GM12878 (cell line): ENCODE measurements at regions not wholly inside any gene's neighbourhood (a gene's known extent, or its start where the extent isn't known, plus 50 kb on each side); places are given as distances from the start of the nearest gene placed in this dataset.

Experiments used
- ATAC-seq: fragments of 200-7000 bp; cut with Tn5 transposase; 3 replicates; pipeline ENCODE4 v1.9.1; 2020; ENCODE audit warnings: mild to moderate bottlenecking, moderate library complexity
- BruUV-seq: library from RNA; stranded (reverse); fragments of 400-500 nt; replicated peaks from 2 replicates; lab custom pipeline; 2021; lab: Mats Ljungman, UMichigan
- CTCF ChIA-PET: fragments of 300-600 bp; sonication (Branson Sonifier 250); formaldehyde crosslinking; extraction: SDS; loops from one replicate; lab custom pipeline; 2021; ENCODE audit warnings: inconsistent platforms; lab: Yijun Ruan, JAX
- POLR2A ChIA-PET: fragments of 350-600 bp; formaldehyde crosslinking; extraction: SDS; loops from one replicate; lab custom pipeline; 2021; ENCODE audit warnings: inconsistent platforms; lab: Charles Lee
- RAD21 ChIA-PET: fragments of 300-600 bp; sonication (Branson Sonifier 250); formaldehyde crosslinking; loops from one replicate; lab custom pipeline; 2023; ENCODE audit warnings: antibody characterized with exemption; ENCODE audit not compliant: unreplicated experiment; lab: Charles Lee
- SMC1A ChIA-PET: fragments of 300-600 bp; sonication (Branson Sonifier 250); formaldehyde crosslinking; loops from one replicate; lab custom pipeline; 2023; ENCODE audit not compliant: unreplicated experiment, uncharacterized antibody; lab: Charles Lee
- DNase-seq: peaks from one replicate; pipeline ENCODE4 v3.0.0-alpha.2; 2011; ENCODE audit warnings: low read depth, low spot score
- FAIRE-seq: peaks from 3 replicates; lab custom pipeline; 2011; peaks lifted over from hg19 to GRCh38; lab: Jason Lieb, UNC
- H2AFZ ChIP-seq: 2 replicates; pipeline ENCODE4 v1.6.0; 2011; ENCODE audit warnings: low read depth, low read length, control low read depth; ENCODE audit not compliant: control insufficient read depth
- H3K27ac ChIP-seq: 2 replicates; pipeline ENCODE4 v1.5.1; 2011; ENCODE audit warnings: control low read depth; ENCODE audit not compliant: control insufficient read depth, insufficient read depth
- H3K27me3 ChIP-seq, 2 experiments: replicated peaks in 1 of 2; 2 replicates each; pipeline versions ENCODE4 v1.6.0 to v1.6.1; 2011; ENCODE audit warnings: low read length in 1 of 2; ENCODE audit not compliant: control insufficient read depth in 2 of 2, insufficient read depth in 2 of 2
- H3K36me3 ChIP-seq, 2 experiments: 2 replicates each; pipeline ENCODE4 v1.5.1; 2011; ENCODE audit warnings: low read length in 1 of 2; ENCODE audit not compliant: control insufficient read depth in 2 of 2, insufficient read depth in 2 of 2
- H3K4me1 ChIP-seq: 2 replicates; pipeline ENCODE4 v1.6.1; 2011; ENCODE audit warnings: mild to moderate bottlenecking, low read length, moderate library complexity, mixed read lengths; ENCODE audit not compliant: control insufficient read depth, insufficient read depth
- H3K4me2 ChIP-seq: 2 replicates; pipeline ENCODE4 v1.6.0; 2011; ENCODE audit warnings: control low read depth; ENCODE audit not compliant: control insufficient read depth, insufficient read depth
- H3K4me3 ChIP-seq: fragments of 200-600 bp; sonication (generic); 2 replicates; pipeline ENCODE4 v1.5.1; 2016
- H3K79me2 ChIP-seq: 2 replicates; pipeline ENCODE4 v1.6.0; 2011; ENCODE audit warnings: low read length; ENCODE audit not compliant: control insufficient read depth, insufficient read depth
- H3K9ac ChIP-seq: 2 replicates; pipeline ENCODE4 v1.8.0; 2011; ENCODE audit warnings: low read length, control low read depth, mixed read lengths; ENCODE audit not compliant: control insufficient read depth, insufficient read depth
- H3K9me3 ChIP-seq: replicated peaks from 3 replicates; pipeline ENCODE4 v1.5.1; 2011; ENCODE audit warnings: mild to moderate bottlenecking, low read length; ENCODE audit not compliant: control insufficient read depth, insufficient read depth
- H4K20me1 ChIP-seq: 2 replicates; pipeline ENCODE4 v1.6.0; 2011; ENCODE audit not compliant: control insufficient read depth, insufficient read depth
- CBX5 ChIP-seq: sonication (generic); IDR thresholded peaks from 2 replicates; pipeline ENCODE4 v1.6.1; 2016; ENCODE audit warnings: low read depth, moderate library complexity, mild to moderate bottlenecking, inconsistent platforms
- SREBF2 ChIP-seq: IDR thresholded peaks from 2 replicates; pipeline ENCODE4 v1.6.1; 2012; ENCODE audit warnings: mild to moderate bottlenecking, low read length
- WGBS: methylation state at CpG from one replicate; pipeline ENCODE4 v1.1.6; 2016; ENCODE audit warnings: low lambda C conversion rate; ENCODE audit not compliant: insufficient replicate concordance, insufficient coverage; ENCODE audit errors: missing lambda C conversion rate; 5-methylcytosine and 5-hydroxymethylcytosine counted together
- in situ Hi-C: fragments of 300-500 bp; cut with MboI; formaldehyde crosslinking; loops from 9 replicates; pipeline ENCODE4 v1.14.3; 2018; ENCODE audit warnings: mixed read lengths
- intact Hi-C: fragments of 100-400 bp; cut with micrococcal nuclease; formaldehyde crosslinking; loops from one replicate; pipeline ENCODE4 v1.14.2; 2022; ENCODE audit not compliant: unreplicated experiment
- TF ChIP-seq, protein P1 (sequence below): fragments of 450-650 bp; conservative IDR thresholded peaks from 2 replicates; pipeline ENCODE4 v1.6.1; 2017; ENCODE audit warnings: mild to moderate bottlenecking, moderate library complexity
- TF ChIP-seq, protein P2 (sequence below): fragments of 450-650 bp; IDR thresholded peaks from 2 replicates; pipeline ENCODE4 v1.6.1; 2016; ENCODE audit warnings: mild to moderate bottlenecking

DNA sequence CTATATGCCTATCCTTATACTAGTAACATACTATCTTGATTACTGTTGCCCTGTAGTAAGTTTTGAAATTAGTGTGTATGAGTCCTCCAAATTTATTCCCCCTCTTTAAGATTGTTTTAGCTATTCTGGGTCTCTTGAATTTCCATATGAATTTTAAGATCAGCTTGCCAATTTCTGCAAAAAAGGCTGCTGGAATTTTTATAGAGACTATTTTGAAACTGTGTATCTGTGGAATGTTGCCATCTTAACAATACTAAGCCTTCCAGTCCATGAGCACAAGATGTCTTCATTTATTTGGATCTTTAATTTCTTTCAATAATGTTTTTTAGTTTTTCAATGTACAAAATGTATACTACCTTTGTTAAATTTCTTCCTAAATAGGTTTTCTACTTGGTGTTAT lies 79.8 kb upstream of the ETV6 start:
- intact Hi-C loops, result loop anchor here (1.0 to 5.0 kb wide), 4 partner anchors 9 to 1014 kb away; no protein-coding TSS in a partner anchor
- DNase-seq, result no peak
- BruUV-seq, result no TSS peak

GRCh38 chr12:11573880-11574279 lies 75.6 kb upstream of the ETV6 start:
- in situ Hi-C loops, result loop anchor here (25.0 kb wide), 1 partner anchor 1013 kb away; no protein-coding TSS in a partner anchor

More for the DNA sequence above, 79.8 kb upstream of the ETV6 start:
- Histone ChIP-seq H3K27ac (peak overlapping the region; percentile 98), H4K20me1 (no peaks in the 10 kb centered on the region), H3K4me3 (no peak overlapping the region), H3K36me3 (no peaks in the 10 kb centered on the region), H3K4me2 (peak overlapping the region; percentile 73), H3K79me2 (no peaks in the 10 kb centered on the region; the same call in 1 of the 2 replicates), H3K9ac (no peak overlapping the region), H3K27me3 (no peaks in the 10 kb centered on the region), H3K9me3 (peaks cover 8% of the 10 kb centered on the region), H2AFZ (no peak overlapping the region), H3K4me1 (peaks cover 40% of the 10 kb centered on the region)
- FAIRE-seq, result no peak
- ChIA-PET SMC1A (interaction anchor here (1.0 to 4.1 kb wide), 8 partner anchors 10 to 467 kb away, joined by 3 to 84 read pairs (median 8); no protein-coding TSS in a partner anchor), POLR2A (interaction anchor here (0.7 to 4.1 kb wide), 5 partner anchors 9 to 191 kb away, joined by 3 to 42 read pairs (median 3); partner anchors contain the start of gene ETV6), RAD21 (interaction anchor here (1.4 to 4.1 kb wide), 6 partner anchors 10 to 463 kb away, joined by 5 to 87 read pairs (median 10); no protein-coding TSS in a partner anchor), CTCF (interaction anchor here (0.6 to 3.7 kb wide), 6 partner anchors 9 to 511 kb away, joined by 3 to 39 read pairs (median 5); no protein-coding TSS in a partner anchor)
- ATAC-seq, result peak; percentile 10; the same call in 1 of the 3 replicates
- 0 out of 2 replicates have a peak, but pooled peaks have one; percentile 7 for TF ChIP-seq CBX5
- TF ChIP-seq, protein P1, sequence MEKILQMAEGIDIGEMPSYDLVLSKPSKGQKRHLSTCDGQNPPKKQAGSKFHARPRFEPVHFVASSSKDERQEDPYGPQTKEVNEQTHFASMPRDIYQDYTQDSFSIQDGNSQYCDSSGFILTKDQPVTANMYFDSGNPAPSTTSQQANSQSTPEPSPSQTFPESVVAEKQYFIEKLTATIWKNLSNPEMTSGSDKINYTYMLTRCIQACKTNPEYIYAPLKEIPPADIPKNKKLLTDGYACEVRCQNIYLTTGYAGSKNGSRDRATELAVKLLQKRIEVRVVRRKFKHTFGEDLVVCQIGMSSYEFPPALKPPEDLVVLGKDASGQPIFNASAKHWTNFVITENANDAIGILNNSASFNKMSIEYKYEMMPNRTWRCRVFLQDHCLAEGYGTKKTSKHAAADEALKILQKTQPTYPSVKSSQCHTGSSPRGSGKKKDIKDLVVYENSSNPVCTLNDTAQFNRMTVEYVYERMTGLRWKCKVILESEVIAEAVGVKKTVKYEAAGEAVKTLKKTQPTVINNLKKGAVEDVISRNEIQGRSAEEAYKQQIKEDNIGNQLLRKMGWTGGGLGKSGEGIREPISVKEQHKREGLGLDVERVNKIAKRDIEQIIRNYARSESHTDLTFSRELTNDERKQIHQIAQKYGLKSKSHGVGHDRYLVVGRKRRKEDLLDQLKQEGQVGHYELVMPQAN, result no peak
- in situ Hi-C loops, result loop anchor here (5.0 to 25.0 kb wide), 4 partner anchors 268 to 1125 kb away; partner anchors contain the start of gene GPR19

More at GRCh38 chr12:11573880-11574279, 75.6 kb upstream of the ETV6 start:
- TF ChIP-seq, protein P2, sequence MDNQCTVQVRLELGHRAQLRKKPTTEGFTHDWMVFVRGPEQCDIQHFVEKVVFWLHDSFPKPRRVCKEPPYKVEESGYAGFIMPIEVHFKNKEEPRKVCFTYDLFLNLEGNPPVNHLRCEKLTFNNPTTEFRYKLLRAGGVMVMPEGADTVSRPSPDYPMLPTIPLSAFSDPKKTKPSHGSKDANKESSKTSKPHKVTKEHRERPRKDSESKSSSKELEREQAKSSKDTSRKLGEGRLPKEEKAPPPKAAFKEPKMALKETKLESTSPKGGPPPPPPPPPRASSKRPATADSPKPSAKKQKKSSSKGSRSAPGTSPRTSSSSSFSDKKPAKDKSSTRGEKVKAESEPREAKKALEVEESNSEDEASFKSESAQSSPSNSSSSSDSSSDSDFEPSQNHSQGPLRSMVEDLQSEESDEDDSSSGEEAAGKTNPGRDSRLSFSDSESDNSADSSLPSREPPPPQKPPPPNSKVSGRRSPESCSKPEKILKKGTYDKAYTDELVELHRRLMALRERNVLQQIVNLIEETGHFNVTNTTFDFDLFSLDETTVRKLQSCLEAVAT, result peak; percentile 48; the same call in 1 of the 2 replicates
- no peak for TF ChIP-seq SREBF2
- POLR2A ChIA-PET, result interaction anchor here (0.7 to 3.3 kb wide), 3 partner anchors 8 to 157 kb away, joined by 3 to 16 read pairs (median 5); no protein-coding TSS in a partner anchor
- no peak overlapping the region for H2AFZ ChIP-seq
- no peaks in the 10 kb centered on the region for H3K36me3 ChIP-seq
- H3K27ac ChIP-seq, result no peak overlapping the region
- RAD21 ChIA-PET, result interaction anchor here (1.5 to 4.3 kb wide), 2 partner anchors 10 to 13 kb away, joined by 4 to 32 read pairs; no protein-coding TSS in a partner anchor
- H3K79me2 ChIP-seq, result no peaks in the 10 kb centered on the region
- FAIRE-seq (no peak), ATAC-seq (no peak), DNase-seq (no peak)
- SMC1A ChIA-PET, result interaction anchor here (0.6 to 11.5 kb wide), 9 partner anchors 9 to 461 kb away, joined by 3 to 214 read pairs (median 3); no protein-coding TSS in a partner anchor
- 96% methylated on average over 2 of the region's 2 CpGs for whole genome bisulfite sequencing
- CTCF ChIA-PET, result interaction anchor here (0.6 to 0.8 kb wide), 2 partner anchors 69 to 459 kb away, joined by 3 read pairs; no protein-coding TSS in a partner anchor
- H3K9ac ChIP-seq, result no peak overlapping the region
- no peak overlapping the region for H3K4me2 ChIP-seq
- H4K20me1 ChIP-seq, result no peaks in the 10 kb centered on the region
- H3K9me3 ChIP-seq, result peaks cover 19% of the 10 kb centered on the region
- intact Hi-C loops, result no loop called here
- peaks cover 42% of the 10 kb centered on the region for H3K4me1 ChIP-seq
- BruUV-seq, result no TSS peak
- no peaks in the 10 kb centered on the region for H3K27me3 ChIP-seq
- no peak overlapping the region for H3K4me3 ChIP-seq
